ENCODE measurements at regions not wholly inside any gene's neighbourhood (a gene's known extent, or its start where the extent isn't known, plus 50 kb on each side); places are given as distances from the start of the nearest gene placed in this dataset.
"Not testable (repeated sequence)": the region's sequence is repeated elsewhere in the genome, so short reads cannot be mapped to it uniquely, and the experiment has no call there.

DNA sequence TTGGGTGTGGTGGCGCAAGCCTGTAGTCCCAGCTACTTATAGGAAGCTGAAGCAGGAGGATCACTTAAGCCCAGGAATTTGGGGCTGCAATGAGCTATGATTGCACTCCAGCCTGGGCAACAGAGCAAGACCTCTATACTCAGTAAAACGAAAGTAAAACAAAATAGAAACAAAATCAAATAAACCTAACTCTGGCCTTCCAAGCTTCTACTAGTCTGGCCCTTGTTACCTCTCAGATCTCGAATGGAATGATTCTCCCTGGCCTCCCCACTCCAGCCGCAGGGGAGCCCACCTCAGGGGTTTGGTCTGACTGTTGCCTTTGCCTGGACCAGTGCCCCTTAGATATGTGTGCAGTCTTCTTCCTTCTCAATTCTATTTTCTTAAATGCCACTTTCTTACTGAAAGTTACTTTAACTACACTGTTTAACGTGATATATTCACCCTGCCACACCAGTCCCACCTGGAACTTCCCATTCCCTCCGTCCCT lies 160.0 kb upstream of the GCFC2 start:
- DNase-seq: no peak

DNA sequence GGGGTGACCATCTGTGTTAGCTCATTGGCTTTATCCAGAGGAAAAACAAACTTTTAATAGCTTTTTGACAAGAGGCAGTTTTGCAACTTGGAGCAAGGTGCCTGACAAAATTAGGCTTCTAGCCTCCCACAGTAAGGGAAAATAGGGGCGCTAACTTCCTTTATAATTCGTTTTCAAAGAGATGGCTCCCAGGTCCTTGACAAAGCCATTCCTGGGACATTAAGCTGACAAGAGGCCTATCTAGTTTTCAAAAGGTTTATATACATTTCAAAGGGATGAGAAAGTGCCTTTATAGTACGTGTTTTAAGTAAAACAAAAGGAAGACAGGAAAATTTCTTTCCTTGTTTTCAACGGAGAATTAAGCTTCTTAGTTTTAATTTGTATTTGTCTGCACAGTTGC lies 159.4 kb upstream of the GCFC2 start:
- DNase-seq: no peak

DNA sequence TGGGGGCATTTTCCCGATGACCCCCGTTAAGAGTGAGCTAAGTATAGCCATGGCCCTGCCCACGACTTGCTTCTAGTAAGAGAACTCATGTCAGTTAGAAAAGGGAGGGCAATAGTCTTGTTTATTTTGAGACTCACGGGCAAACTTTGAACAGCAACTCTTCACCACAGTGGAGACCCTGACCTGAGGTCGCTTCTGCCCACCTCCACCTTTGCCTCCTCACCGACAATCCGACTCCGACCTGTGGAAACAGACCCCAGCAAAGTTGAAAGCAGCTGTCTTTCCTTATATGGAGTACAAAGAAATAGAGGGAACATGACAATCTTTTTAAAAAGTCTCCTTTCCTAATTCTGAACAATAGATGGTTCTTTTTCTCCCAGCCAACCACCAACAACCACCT lies 155.0 kb upstream of the GCFC2 start:
- DNase-seq: no peak

DNA sequence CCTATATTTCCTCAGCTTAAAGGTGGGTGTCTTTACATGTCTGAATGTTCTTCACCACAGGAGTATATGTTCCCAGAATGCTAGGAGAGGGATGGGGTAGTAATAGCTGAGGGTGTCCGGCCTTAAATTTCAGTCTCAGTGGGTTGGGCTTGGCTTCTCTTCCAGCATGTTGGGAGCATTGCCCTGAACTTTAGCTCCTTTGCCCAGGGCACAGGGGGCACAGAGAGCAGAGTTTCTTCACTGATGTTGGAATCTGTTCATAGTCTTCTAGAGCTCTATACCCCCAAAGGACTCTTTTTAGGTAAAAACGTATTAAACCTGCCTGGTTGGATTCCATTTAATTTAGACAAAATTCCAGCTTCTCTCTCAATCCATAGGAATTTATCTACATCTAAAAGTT lies 154.4 kb upstream of the GCFC2 start:
- DNase-seq: no peak

DNA sequence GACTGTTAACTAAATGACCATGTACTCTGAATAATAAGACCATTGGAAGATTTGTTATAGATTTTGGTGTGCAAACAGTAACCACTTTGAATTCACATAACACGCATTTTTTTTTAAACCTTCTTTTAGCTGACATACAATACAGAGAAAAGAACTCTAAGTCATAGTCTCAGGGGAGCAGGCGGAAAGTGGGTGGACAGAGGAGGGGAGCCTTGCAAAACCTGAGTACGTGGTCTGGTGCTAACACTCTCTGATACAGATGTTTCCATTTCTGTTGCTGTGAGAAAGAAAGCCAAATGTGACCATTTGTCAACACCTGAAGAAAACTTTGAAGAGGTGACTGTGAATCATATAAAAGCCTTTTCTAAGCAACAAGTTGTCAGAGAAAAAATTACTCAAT lies 151.8 kb upstream of the GCFC2 start:
- no peak for DNase-seq

DNA sequence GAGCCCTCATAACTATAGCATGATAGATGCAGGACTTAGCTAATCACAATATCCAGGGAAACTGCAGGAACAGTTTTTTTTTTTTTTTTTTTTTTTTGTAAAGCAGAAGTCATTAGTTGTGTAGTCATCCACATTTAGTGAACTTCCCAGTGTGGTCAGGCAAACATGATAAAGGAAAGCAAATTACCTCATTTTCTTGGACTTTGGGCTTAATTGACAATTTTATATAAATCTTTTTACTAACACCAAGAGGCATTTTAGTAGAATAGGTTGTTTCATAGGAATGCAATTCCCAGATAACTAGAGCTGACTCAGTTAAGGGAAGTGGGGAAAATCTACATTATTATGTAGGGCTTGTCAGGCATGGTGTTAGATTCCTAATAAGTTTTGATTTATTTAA lies 142.7 kb upstream of the GCFC2 start:
- no peak for DNase-seq

DNA sequence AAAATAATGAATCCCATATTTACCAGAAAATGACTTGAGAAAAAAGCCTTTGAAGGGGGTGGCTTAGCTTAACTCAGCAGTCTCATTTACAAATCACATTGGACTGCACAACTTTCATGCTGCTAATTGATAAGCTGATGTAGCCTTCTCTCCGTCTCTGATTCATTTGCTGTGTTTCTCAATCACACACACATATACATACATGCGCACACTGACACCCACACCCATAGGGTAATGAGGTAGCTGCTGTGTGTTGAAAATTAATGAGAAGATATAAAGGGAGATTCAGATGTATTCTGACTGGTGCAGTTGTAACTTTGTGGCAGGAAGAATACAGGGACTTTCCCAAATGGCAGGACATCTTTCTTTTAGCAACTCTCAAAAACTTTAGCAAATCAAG lies 141.9 kb upstream of the GCFC2 start:
- no peak for DNase-seq

DNA sequence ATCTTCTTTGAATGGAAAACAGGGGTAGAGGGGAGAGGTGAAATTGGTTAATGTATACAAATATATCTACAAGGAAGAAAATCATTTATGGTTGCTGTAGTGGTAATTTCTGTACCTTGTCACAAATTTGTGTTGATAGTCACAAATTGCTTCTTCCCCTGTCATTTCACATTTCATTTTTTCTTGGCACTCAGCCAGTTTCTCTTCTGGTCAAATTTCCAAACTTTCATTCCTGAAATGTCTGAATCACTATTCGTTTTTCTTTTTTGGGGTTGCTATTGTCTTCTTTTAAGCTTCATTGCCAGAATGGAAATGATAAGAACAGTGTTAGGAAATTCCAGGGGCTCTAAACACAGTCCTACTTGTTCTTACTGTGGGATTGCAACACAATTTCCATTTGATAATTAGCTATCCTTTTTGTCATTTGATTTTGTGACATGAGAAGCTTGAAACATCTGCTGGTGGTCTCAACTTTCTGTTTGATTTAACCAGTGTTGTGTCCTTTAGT lies 136.0 kb upstream of the GCFC2 start:
- no peak for DNase-seq

DNA sequence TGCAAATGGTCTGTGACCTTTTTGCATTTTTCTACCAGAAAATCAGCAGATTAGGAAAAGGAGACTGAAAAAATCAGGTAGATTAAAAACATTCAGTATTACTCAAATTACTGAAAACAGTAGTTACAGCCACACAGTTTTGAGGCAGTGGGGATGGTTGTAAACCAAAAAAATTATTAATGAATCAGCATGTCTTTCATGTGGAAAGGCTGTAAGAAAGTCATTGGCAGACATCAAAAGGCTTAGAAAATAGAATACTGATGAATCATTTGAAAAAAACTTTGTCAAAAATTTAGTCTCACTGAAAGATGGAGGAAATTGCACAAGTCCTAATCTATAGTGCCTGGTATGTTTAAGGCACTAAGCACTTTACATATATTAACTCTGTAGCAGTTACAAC lies 133.9 kb upstream of the GCFC2 start:
- no peak for DNase-seq

DNA sequence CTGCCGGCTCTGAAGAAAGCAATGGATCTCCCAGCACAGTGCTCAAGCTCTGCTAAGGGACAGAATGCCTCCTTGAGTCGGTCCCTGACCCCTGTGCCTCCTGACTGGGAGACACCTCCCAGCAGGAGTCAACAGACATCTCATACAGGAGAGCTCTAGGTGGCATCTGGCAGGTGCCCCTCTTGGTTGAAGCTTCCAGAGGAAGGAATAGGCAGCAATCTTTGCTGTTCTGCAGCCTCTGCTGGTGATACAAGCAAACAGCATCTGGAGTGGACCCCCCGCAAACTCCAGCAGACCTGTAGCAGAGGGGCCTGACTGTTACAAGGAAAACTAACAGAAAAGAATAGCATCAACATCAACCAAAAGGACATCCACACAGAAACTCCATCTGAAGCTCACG lies 123.9 kb upstream of the GCFC2 start:
- not testable (repeated sequence) for DNase-seq

DNA sequence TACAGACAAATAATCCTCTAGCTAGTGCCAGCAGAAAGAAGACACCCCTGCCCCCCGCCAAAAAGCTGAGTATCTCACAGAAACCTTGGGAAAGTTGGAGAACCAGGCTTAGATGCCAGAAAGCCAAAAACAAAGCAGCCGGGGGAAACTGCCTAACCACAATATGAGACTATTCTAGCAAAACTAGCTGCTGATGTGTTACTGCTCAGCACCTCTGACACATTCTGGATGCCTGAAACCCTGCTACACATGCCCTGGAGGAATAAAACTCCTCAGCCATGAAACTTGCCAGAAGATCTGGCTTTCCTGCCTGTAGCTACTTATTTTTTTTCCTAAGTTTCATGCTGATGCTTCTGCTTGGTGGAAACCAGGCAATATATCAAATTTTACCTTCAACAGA lies 122.7 kb upstream of the GCFC2 start:
- no peak for DNase-seq

DNA sequence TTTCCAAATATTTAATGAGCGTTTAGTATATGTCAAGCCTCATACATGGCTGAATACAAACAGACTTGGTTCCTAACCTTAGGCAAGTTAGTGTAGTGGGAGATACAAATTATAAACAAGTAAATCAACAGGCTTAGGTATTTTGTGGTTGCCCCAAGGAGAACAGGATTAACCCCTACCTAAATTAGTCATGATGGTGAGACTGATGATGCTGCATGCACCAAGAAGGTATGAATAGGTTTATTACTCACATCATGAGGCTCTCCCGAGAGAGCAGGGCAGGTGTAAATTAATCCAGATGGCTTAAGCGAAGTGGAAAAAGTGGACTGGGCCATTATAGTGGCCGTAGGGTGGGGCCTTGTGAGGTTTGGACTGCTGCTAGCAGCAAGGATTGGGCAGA lies 118.1 kb upstream of the GCFC2 start:
- no peak for DNase-seq

DNA sequence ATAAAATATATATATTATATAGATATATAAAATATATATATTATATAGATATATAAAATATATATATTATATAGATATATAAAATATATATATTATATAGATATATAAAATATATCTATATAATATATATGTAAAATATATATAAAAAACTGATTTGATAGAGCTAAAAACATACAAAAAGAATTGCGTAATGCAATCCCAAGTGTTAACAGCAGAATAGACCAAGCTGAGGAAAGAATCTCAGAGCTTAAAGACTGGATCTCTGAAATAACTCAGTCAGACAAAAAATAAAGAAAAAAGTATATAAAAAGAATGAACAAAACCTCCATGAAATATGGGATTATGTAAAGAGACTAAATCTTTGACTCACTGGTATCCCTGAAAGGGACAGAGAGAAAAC lies 112.8 kb upstream of the GCFC2 start:
- DNase-seq: not testable (repeated sequence)

DNA sequence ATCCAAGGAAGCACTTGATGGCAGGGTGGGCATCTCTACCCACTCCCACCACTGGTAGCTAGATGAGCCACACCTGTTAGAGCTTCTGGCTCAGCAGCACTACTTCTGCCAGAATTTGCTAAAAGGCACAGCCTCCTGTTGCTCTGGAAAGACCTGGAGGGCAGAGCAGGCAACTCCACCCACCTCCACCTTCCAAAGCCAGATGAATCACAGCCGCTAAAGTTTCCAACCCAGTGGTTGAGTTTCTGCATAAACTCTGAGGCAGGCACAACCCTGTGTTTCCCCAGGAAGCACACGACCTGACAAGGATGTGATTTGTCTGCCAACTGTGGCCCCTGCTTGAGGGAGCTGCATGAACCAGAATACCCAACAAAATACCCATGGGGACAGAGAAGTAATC lies 111.6 kb upstream of the GCFC2 start:
- DNase-seq: no peak

DNA sequence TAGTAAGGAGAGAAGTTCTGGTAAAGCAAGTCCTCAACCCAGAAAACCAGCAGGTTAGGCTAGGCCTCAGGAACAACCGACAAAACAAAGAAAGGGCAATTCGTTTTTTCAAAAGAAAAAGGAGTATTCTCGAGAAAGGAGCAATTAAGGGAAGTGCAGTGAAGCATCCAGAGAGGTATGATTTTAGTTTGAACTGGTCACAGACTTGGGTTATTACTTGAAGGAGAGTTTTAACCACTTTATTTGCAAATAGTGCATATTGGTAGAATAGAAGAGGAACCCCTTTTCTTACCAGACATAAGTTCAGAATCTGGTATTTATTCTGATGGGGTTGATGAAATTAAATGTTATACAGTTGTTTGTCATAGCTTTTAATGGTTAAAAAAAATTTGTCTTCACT lies 110.0 kb upstream of the GCFC2 start:
- no peak for DNase-seq

DNA sequence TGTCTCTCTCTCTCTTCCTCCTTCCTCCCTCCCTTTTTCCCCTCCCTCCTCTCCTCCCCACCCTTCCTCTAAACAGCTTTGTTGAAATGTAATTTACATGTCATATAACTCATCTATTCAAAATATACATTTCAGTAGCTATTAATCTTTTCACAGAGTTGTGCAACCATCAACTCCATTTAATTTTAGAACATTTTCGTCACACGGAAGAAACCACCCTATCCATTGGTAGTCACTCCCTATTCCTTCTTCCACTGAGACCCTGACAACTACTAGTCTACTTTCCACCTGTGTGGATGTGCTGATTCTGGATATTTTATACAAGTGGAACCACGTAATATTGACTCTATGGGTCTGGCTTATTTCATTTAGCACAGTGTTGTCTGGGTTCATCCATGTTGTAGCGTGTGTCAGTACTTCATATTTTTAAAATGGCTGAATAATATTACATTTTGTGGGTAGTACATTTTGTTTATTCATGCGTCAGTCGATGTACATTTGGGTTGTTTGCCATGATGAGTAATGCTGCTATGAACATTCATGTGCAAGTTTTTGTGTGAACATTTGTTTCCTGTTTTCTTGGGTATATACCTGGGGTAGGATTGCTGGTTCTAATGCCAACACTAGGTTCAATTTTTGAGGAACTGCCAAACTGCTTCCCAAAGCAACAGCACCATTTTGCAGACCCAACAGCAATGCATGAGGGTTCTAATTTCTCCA lies 100.1 kb upstream of the GCFC2 start:
- no peak for DNase-seq

DNA sequence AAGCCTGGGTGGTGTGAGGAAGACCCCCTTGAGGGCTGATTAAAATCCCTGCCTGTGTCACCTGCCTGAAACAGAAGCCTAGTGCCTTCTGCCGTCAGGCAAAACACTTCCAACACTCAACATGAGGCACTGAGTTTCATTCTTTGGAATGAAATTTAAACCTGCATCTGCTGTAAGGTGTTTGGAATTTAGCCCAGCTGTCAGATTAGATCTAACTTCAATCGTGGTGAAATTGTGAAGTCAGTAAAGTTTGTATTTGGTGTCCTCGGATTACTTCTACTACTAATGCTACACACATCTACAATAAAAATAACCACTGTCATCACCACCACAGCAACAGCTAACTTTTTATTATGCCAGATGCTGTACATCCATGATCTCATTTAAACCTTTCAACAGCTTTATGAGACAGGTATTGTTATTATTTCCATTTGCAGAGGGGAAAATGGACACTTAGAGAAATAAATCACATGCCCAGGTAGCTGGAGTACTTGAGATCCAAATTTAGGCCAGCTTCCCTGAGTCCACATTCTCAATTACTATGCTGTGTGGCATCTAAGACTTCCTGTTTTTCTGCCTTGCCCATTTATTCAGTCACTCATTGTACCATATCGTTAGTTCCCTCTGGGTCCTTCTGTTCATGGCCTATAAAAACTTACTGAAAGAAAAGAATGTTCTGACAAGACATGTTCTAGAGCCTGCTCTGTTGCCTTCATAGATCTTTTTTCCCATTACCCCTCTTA lies 98.2 kb upstream of the GCFC2 start:
- DNase-seq: no peak

DNA sequence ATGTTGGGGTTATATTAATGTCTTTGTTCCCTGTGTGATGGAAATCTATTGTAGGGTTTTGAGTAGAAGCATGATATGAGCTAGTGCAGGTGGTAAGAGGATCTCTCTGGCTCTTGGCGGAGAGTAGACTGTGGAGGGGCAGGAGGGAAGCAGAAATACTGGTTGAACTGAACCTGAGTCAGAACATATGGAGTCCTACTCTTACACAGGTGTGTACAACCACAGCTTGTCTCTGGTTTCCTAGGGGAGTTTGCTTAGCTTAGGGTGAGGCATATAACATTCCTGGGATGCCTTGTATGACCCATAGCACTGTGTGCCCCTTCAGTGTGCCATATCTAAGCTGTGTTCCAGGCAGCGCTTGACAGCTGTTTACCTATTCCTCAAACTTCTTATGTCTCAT lies 97.3 kb upstream of the GCFC2 start:
- DNase-seq: no peak

DNA sequence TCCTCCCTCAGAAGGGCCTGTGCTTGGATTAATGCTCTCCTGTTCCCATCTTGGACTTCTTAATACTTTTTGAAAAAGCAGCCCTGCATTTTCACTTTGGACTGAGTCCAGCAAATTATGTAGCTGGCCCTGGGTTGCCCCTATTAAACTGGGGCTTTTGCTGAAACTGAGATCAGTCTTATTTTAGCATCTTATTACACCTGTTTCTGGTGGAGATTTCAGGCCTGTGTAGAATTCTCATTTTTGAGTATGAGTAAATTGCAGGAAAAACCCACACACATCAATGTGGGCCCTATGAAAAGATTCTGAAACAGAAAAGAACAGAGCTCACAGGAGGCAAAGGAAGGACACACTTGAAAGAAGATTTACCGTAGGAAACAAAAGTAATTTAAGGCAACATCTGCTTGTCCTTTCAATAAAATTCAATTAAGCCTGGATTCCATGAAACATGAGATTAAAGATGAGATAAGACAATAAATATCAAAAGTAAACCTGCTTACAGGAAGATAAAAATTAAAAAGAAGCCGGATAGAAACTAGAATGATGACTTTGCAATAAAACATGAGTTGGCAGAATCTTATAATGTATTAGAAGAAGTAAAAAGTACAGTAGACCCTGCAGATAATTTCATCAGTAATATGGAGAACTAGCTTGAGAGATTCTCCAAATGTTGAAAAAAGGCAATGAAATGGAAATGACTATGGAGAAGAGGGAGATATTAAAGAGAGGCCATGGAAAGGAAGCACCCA lies 90.7 kb upstream of the GCFC2 start:
- DNase-seq: no peak

DNA sequence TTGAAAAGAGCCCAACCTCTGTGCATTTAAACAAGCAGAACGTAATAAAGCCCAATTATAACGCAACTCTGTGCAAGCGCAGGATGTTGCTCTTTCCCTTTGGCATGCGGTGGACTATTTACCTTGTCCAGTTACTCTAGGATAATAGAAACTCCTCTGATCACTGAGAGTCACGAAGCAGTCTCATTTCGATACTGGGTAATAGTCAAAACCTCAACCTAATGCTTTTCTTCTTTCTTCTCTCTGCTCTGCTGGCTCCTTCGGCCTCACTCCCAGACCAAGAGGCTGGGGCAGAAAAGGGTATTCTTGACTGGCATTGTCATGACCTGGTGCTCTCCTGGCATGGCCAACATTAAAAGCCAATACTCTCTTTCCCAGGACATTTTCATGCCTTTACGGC lies 89.7 kb upstream of the GCFC2 start:
- no peak for DNase-seq

DNA sequence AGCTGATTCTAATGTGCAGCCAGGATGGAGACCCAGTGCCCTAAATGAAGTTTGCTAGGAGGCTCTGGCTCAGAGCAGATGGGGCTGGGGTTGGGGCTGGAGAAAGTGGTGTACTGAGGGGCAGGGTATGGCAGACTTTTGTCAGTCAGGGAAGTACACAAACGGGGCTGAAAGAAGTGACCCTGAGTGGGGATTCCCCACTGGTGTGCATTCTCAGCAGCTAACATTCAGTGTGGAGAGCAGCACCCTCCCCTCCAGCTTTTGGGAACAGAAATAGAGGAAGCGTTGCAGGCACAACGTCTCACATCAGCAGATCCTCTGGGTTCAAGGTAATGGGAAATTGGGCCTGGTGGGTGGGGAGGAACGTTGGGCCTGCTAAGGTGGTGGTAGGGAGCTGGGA lies 89.1 kb upstream of the GCFC2 start:
- DNase-seq: no peak

DNA sequence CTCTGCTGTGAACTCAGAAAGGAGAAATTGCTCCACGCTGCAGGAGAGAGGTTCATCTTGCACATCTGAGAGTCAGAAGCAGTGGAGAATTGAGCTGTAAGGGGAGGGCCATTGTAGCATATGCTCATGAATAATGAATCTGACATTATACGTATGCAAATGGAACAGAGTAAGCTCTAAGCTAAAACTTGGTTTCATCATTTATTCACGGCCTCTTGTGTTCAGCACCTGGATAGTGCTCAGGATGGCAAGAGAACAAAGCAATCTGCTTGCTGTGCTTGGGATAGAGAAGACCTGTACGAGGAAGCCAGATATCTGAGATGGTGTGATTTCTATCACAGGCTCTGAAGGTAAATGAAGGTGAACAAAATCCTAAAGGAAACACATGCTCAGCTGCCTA lies 87.9 kb upstream of the GCFC2 start:
- DNase-seq: no peak

DNA sequence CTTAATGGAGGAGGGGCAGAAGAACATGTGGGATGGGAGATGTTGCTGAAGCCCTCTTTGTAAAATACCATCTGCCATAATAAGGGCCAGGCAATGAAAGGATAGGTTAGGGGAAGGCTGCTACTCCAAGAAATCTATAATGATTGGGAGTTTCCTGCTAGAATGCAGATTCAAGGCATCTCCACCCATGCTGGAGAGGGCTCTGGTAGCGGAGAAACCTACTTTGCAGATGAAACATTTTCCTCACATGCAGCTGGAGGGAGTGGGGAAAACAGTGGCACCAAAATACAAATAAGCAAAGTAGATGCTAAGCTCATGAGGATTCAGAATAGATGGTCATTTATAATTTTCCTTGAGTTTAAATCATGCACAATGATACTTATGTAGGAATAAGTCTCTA lies 82.3 kb upstream of the GCFC2 start:
- DNase-seq: no peak

DNA sequence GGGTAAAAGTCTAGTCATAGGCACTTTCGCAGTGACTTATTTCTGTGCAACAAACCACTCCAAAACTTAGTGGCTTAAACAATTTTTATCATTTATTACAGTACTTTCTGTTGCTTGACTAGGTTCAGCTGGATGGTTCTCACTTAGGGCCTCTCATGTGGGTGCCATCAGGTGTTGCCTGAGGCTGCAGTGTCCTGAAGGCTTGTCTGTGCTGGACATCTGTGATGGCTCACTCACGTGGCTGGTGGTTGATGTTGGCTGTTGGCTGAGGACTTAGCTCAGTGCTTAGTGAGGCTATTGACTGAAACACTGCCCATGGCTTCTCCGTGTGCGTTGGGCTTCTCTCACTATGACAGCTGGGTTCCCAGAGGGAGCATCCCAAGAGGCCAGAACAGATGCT lies 81.4 kb upstream of the GCFC2 start:
- DNase-seq: no peak
